OCI-LY1 (cell line): ENCODE measurements at regions not wholly inside any gene's neighbourhood (a gene's known extent, or its start where the extent isn't known, plus 50 kb on each side); places are given as distances from the start of the nearest gene placed in this dataset.
A peak's percentile ranks its signal among the peaks of the same experiment; 100 is the strongest.

ENCODE experiments used
- H2AFZ ChIP-seq: fragments of 200-600 bp; sonication (generic), shearing (Covaris generic); 2 replicates; pipeline ENCODE4 v1.6.0; 2014; ENCODE audit warnings: antibody characterized with exemption, mild to moderate bottlenecking, low read length
- H3F3A ChIP-seq: fragments of 200-600 bp; sonication (generic), shearing (Covaris generic); 2 replicates; pipeline ENCODE4 v1.6.0; 2014; ENCODE audit warnings: mild to moderate bottlenecking, antibody characterized with exemption, low read length, moderate library complexity; ENCODE audit not compliant: insufficient read depth
- H3K27ac ChIP-seq: fragments of 200-600 bp; sonication (generic); 2 replicates; pipeline ENCODE4 v1.5.1; 2014; ENCODE audit warnings: low read length, mixed run types, mild to moderate bottlenecking, low read depth; ENCODE audit not compliant: poor library complexity, severe bottlenecking
- H3K27me3 ChIP-seq: fragments of 200-600 bp; sonication (generic); 2 replicates; pipeline ENCODE4 v1.6.0; 2014; ENCODE audit warnings: antibody characterized with exemption, mild to moderate bottlenecking, low read length, moderate library complexity; ENCODE audit not compliant: insufficient read depth
- H3K36me3 ChIP-seq: fragments of 200-600 bp; sonication (generic); 2 replicates; pipeline ENCODE4 v1.6.1; 2014; ENCODE audit warnings: mild to moderate bottlenecking, antibody characterized with exemption, low read length, moderate library complexity, mixed read lengths; ENCODE audit not compliant: insufficient read depth
- H3K4me1 ChIP-seq: fragments of 200-600 bp; sonication (generic); 2 replicates; pipeline ENCODE4 v1.5.1; 2014; ENCODE audit warnings: mild to moderate bottlenecking, low read length, moderate library complexity; ENCODE audit not compliant: insufficient read depth, severe bottlenecking
- H3K4me2 ChIP-seq: fragments of 200-600 bp; sonication (generic), shearing (Covaris generic); 2 replicates; pipeline ENCODE4 v1.6.1; 2014; ENCODE audit warnings: low read length
- H3K4me3 ChIP-seq: fragments of 200-600 bp; sonication (generic); 2 replicates; pipeline ENCODE4 v1.5.1; 2014; ENCODE audit warnings: low read length, low read depth, mild to moderate bottlenecking, mixed read lengths; ENCODE audit not compliant: poor library complexity, severe bottlenecking
- H3K79me2 ChIP-seq: fragments of 200-600 bp; shearing (Covaris generic); 2 replicates; pipeline ENCODE4 v1.6.1; 2016; ENCODE audit warnings: mixed run types, low read length, mixed read lengths; ENCODE audit not compliant: insufficient read depth
- H3K9ac ChIP-seq: fragments of 200-600 bp; sonication (generic), shearing (Covaris generic); 2 replicates; pipeline ENCODE4 v1.6.1; 2014; ENCODE audit warnings: mild to moderate bottlenecking, low read length, mixed read lengths
- H3K9me2 ChIP-seq: fragments of 200-600 bp; sonication (generic), shearing (Covaris generic); 2 replicates; pipeline ENCODE4 v1.6.1; 2014; ENCODE audit warnings: low read depth, mild to moderate bottlenecking, low read length, mixed read lengths
- H3K9me3 ChIP-seq: fragments of 200-600 bp; shearing (Covaris generic); 2 replicates; pipeline ENCODE4 v1.6.1; 2014; ENCODE audit warnings: low read length, mixed read lengths
- H4K20me1 ChIP-seq: fragments of 200-600 bp; sonication (generic), shearing (Covaris generic); 2 replicates; pipeline ENCODE4 v1.6.0; 2016; ENCODE audit warnings: mild to moderate bottlenecking, low read length; ENCODE audit not compliant: insufficient read depth
- CTCF ChIP-seq: fragments of 200-600 bp; sonication (generic), shearing (Covaris generic); IDR thresholded peaks from 2 replicates; pipeline ENCODE4 v1.5.1; 2017; ENCODE audit warnings: mild to moderate bottlenecking, antibody characterized with exemption, low read length, moderate library complexity, mixed read lengths
- EZH2 ChIP-seq: fragments of 200-600 bp; sonication (generic), shearing (Covaris generic); IDR thresholded peaks from 2 replicates; pipeline ENCODE4 v1.8.0; 2017; ENCODE audit warnings: borderline replicate concordance, mixed run types, mild to moderate bottlenecking, antibody characterized with exemption, low read length, moderate library complexity, mixed read lengths

GRCh38 chr7:55280031-55280454 is 85.1 kb upstream of the LANCL2 start:
- TF ChIP-seq EZH2 (no peak), CTCF (peak; percentile 88)
- Histone ChIP-seq H2AFZ (no peak overlapping the region), H4K20me1 (no peaks in the 10 kb centered on the region), H3K9ac (no peak overlapping the region), H3K27ac (no peak overlapping the region), H3K36me3 (no peaks in the 10 kb centered on the region), H3K9me3 (no peaks in the 10 kb centered on the region), H3K4me1 (no peaks in the 10 kb centered on the region), H3K27me3 (no peaks in the 10 kb centered on the region), H3K4me2 (no peak overlapping the region), H3K79me2 (no peaks in the 10 kb centered on the region), H3K9me2 (no peaks in the 10 kb centered on the region), H3K4me3 (no peak overlapping the region), H3F3A (no peaks in the 10 kb centered on the region)

- Histone ChIP-seq H3F3A (no peaks in the 10 kb centered on the region), H3K27me3 (no peaks in the 10 kb centered on the region), H3K9ac (no peak overlapping the region), H3K36me3 (no peaks in the 10 kb centered on the region), H3K4me3 (no peak overlapping the region), H3K4me2 (no peak overlapping the region), H3K9me3 (no peaks in the 10 kb centered on the region), H4K20me1 (no peaks in the 10 kb centered on the region), H3K79me2 (no peaks in the 10 kb centered on the region), H3K27ac (no peak overlapping the region), H3K9me2 (0 out of 2 replicates have a peak, but pooled peaks cover 2% of the 10 kb centered on the region), H2AFZ (no peak overlapping the region), H3K4me1 (no peaks in the 10 kb centered on the region)
- no peak for TF ChIP-seq CTCF
- no peak for TF ChIP-seq EZH2
These were observed 79.5 kb upstream of the LANCL2 start for GRCh38 chr7:55285665-55286064.

- H2AFZ ChIP-seq, result no peak overlapping the region
- H3K9me3 ChIP-seq, result no peaks in the 10 kb centered on the region
- no peak overlapping the region for H3K9ac ChIP-seq
- H3K4me1 ChIP-seq, result no peaks in the 10 kb centered on the region
- no peaks in the 10 kb centered on the region for H3F3A ChIP-seq
- H3K9me2 ChIP-seq, result 0 out of 2 replicates have a peak, but pooled peaks cover 2% of the 10 kb centered on the region
- H3K4me3 ChIP-seq, result no peak overlapping the region
- H3K27me3 ChIP-seq, result no peaks in the 10 kb centered on the region
- no peaks in the 10 kb centered on the region for H4K20me1 ChIP-seq
- TF ChIP-seq CTCF, result no peak
- TF ChIP-seq EZH2, result no peak
- no peak overlapping the region for H3K4me2 ChIP-seq
- H3K36me3 ChIP-seq, result no peaks in the 10 kb centered on the region
- no peak overlapping the region for H3K27ac ChIP-seq
- H3K79me2 ChIP-seq, result no peaks in the 10 kb centered on the region
These were observed 78.5 kb upstream of the LANCL2 start for GRCh38 chr7:55286666-55287065.
